GM18519 (cell line): ENCODE measurements at regions not wholly inside any gene's neighbourhood (a gene's known extent, or its start where the extent isn't known, plus 50 kb on each side); places are given as distances from the start of the nearest gene placed in this dataset.

Experiments used
- ATAC-seq: cut with Tn5 transposase; IDR thresholded peaks from one replicate; pipeline ENCODE4 v1.9.1; 2021; ENCODE audit warnings: mild to moderate bottlenecking, moderate library complexity; ENCODE audit not compliant: unreplicated experiment, low FRiP score

GRCh38 chr2:8514796-8515758, 166.8 kb upstream of the ID2 start:
- ATAC-seq: peak; percentile 56

- ATAC-seq: no peak
Measured at GRCh38 chr2:8515864-8516533, 165.9 kb upstream of the ID2 start.

GRCh38 chr2:8517850-8518498, 163.9 kb upstream of the ID2 start:
- no peak for ATAC-seq

GRCh38 chr2:8518979-8519668, 162.7 kb upstream of the ID2 start:
- no peak for ATAC-seq

GRCh38 chr2:8520791-8521344, 161.0 kb upstream of the ID2 start:
- ATAC-seq: no peak

- no peak for ATAC-seq
Measured at GRCh38 chr2:8522687-8523086, 159.2 kb upstream of the ID2 start.

GRCh38 chr2:8524388-8524787, 157.5 kb upstream of the ID2 start:
- no peak for ATAC-seq

DNA sequence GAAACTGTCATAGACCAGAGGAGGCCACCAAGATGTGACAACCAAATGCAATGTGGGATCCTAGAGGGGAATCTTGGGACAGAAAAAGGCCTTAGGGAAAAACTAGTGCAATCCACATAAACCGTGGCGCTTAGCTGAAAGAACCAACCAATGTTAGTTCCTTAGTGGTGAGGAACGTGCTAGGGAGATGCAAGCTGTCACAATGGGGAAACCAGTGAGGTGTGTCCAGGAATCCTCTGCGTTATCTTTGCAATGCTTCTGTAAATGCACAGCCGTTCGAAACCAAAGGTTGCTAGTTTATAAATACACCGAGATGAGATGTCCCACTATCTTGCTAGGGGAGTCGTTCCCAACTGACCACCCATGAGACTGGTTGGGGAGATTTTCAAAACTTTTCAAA, 157.0 kb upstream of the ID2 start:
- no peak for ATAC-seq

DNA sequence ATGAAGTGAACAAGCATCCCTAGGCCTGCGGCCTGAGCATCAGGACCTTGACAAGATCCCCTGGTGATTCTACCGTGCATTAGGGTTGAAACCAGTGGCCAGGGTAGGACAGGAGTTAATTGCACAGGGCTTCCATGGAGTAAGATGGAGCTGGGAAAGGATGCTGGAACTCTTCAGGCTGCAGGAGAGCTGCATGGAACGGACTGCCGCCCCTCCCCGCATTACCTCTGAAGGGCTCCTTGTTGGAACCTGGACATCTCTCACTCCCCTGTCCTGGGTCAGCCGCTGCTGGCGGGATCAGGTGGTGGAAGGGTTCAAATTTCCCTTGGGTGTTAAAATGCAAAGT, 156.6 kb upstream of the ID2 start:
- ATAC-seq: no peak

DNA sequence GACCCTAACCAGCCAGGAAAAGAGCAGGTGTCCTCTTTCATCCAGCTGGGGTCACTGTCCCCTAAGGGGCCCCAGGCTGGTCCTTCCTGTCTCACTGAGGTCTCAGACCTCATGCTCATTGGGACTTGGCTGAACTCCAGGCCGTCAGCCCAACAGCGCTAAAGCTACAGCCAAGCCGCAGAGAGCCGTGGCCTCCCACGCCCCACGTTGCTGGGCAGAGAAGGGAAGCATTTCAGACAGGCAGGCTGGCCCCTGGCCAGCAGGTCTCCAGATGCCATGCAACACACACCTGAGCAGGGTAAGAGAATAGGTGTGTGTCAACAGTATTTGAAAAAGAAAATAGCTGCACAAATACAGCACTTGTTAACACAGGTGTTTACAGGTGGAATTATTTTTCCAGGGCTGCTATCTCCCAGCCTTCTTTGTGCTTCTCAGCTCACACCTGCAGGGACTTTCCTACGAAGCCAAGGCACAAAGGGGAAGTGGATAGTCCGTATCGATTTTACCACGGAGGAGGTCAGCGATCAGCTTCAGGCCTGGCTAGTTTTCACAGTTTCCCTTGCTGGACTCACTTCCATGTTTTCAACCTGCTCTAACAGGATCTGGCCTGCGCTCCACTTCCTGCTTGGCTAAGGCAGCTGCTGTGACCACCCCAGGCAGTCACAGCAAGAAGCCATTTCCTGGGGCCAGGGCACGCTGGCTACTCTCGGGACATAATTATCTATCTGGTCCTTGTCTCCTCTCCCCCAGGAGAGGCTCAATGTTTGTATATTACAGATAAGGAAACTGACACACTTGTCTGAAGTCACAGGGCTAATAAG, 156.1 kb upstream of the ID2 start:
- no peak for ATAC-seq

GRCh38 chr2:8526403-8526696, 155.5 kb upstream of the ID2 start:
- ATAC-seq: no peak

DNA sequence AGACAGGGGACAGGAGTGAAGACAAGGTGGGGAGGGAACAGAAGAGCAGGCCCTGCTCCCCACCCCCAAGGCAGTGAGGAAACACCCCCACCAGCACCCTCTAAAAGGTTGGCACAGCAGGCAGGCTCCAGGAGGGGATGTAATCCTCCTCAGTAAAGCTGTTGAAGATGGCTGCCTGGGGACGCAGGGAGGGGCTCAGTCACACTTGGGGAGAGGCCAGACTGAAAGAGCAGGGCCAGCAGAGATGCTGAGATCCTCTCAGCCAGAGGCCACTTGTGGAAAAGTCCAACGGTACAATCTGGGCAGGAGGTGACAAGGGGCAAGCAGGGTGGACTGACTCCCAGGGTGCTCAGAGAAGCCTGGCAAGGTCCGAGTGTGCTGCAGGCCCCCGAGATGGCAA, 154.8 kb upstream of the ID2 start:
- ATAC-seq: no peak

GRCh38 chr2:8527676-8528075, 154.2 kb upstream of the ID2 start:
- no peak for ATAC-seq

DNA sequence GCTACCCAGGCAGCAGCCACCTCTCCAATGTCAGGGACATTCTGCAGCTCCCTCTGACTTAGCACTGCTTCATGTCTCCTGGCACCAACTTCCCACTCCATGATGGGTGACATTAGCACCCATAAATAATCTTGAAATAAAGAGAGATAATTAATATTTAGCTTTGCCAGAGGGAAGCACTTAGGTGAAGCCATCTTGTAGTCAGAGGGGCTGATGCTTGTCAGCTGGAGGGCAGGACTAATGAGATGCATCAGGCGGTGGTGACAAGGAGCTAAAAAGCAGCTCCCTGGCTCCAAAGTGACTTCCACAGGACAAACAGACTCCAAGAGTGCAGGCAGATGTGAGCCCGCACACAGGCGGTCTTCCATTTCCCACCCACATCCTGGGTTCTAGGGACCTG, 153.0 kb upstream of the ID2 start:
- ATAC-seq: no peak

GRCh38 chr2:8529706-8530277, 152.1 kb upstream of the ID2 start:
- no peak for ATAC-seq

DNA sequence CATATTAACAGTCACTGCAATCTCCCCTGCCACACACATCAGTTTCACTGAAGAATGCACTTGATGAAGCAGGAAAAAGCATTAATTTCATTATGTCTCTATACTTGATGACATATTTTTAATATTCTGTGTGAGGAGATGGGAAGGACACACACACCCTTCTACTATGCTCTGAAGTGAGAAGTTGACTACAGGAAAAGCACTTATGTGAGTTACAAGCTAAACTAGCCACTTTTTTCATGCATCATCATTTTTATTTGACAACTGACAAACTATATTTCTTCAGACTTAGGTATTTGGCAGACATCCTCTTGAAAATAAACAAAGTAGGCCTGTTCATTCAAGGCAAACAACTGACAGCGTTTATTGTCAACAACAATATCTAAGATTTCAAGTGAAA, 150.4 kb upstream of the ID2 start:
- ATAC-seq: no peak

DNA sequence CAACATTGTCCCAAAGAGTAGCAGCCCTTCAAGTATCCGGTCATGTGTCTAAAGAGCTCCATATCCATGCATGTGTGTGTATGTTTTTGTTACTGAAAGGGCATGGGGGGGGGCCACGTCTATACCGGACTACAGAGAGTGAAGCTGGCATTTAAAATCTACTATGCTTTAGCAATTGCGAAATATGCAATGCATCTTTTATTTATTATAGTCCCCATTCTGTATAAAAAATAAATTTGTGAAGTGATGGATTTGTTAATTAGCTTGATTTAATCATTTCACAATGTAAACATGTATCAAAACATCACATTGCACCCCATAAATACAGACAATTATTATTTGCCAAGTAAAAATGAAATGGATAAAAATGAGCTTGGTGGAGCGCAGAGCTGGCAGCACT, 149.4 kb upstream of the ID2 start:
- ATAC-seq: no peak

- ATAC-seq: no peak
Measured at GRCh38 chr2:8533923-8534322, 147.9 kb upstream of the ID2 start.

DNA sequence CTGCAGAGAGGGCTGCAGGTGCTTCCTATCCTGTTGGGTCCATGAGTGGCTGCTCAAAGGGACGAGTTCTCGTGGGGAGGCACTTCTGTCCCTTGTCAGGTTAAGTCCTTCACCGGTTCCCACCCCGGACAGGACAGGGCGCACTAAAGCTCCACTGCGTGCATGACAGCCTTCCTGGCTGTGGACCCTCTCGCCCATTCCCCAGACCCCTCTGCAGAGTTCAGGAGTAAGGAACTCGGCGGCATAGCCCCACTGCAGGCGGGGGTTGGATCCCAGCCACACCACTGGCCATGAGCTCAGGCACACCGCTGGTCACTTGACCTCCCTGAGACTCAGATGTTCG, 147.5 kb upstream of the ID2 start:
- no peak for ATAC-seq
